Daoy (cell line): ENCODE measurements at regions not wholly inside any gene's neighbourhood (a gene's known extent, or its start where the extent isn't known, plus 50 kb on each side); places are given as distances from the start of the nearest gene placed in this dataset.

Source experiments
- DNase-seq: peaks from one replicate; pipeline ENCODE4 v3.0.0-alpha.2; 2015; ENCODE audit warnings: low read depth

- DNase-seq, result no peak
These were observed 150.1 kb upstream of the BMPER start for GRCh38 chr7:33754933-33755928.

GRCh38 chr7:33757050-33757449 is 148.3 kb upstream of the BMPER start:
- no peak for DNase-seq

- DNase-seq, result peak; percentile 36
These were observed 147.7 kb upstream of the BMPER start for GRCh38 chr7:33757563-33758165.

GRCh38 chr7:33760146-33760545 is 145.2 kb upstream of the BMPER start:
- no peak for DNase-seq

GRCh38 chr7:33760834-33761233 is 144.5 kb upstream of the BMPER start:
- no peak for DNase-seq

GRCh38 chr7:33761449-33762080 is 143.8 kb upstream of the BMPER start:
- DNase-seq, result no peak

GRCh38 chr7:33762151-33762910 is 143.0 kb upstream of the BMPER start:
- no peak for DNase-seq

GRCh38 chr7:33762911-33763306 is 142.4 kb upstream of the BMPER start:
- DNase-seq, result no peak

- DNase-seq, result peak; percentile 59
These were observed 140.4 kb upstream of the BMPER start for GRCh38 chr7:33764752-33765451.

- DNase-seq, result no peak
These were observed 138.9 kb upstream of the BMPER start for GRCh38 chr7:33766405-33766804.

- no peak for DNase-seq
These were observed 135.4 kb upstream of the BMPER start for GRCh38 chr7:33769930-33770329.

- DNase-seq, result no peak
These were observed 134.8 kb upstream of the BMPER start for GRCh38 chr7:33770576-33770975.

- DNase-seq, result no peak
These were observed 133.9 kb upstream of the BMPER start for GRCh38 chr7:33771422-33771821.

- peak; percentile 71 for DNase-seq
These were observed 132.3 kb upstream of the BMPER start for GRCh38 chr7:33773053-33773452.

- peak; percentile 80 for DNase-seq
These were observed 130.4 kb upstream of the BMPER start for GRCh38 chr7:33774762-33775523.

- DNase-seq, result no peak
These were observed 129.5 kb upstream of the BMPER start for GRCh38 chr7:33775790-33776189.

- DNase-seq, result peak; percentile 41
These were observed 128.6 kb upstream of the BMPER start for GRCh38 chr7:33776788-33777187.

- DNase-seq, result no peak
These were observed 127.1 kb upstream of the BMPER start for GRCh38 chr7:33778195-33778594.

GRCh38 chr7:33779216-33779615 is 126.1 kb upstream of the BMPER start:
- DNase-seq, result no peak

GRCh38 chr7:33781167-33781566 is 124.2 kb upstream of the BMPER start:
- no peak for DNase-seq
